Thyroid gland (tissue), 4 donors: ENCODE measurements at regions not wholly inside any gene's neighbourhood (a gene's known extent, or its start where the extent isn't known, plus 50 kb on each side); places are given as distances from the start of the nearest gene placed in this dataset.

ENCODE experiments used
- DNase-seq, 2 donors: peaks; one replicate each; pipeline ENCODE4 v3.0.0-alpha.2; 2019
- H3K27ac ChIP-seq, 3 donors: fragments of 200-600 bp; sonication (generic); 1 replicate in 2 of 3; 2 replicates in 1 of 3; pipeline ENCODE4 v1.5.1; 2016 to 2019; ENCODE audit warnings: mild to moderate bottlenecking in 1 of 3, moderate library complexity in 1 of 3
- H3K27me3 ChIP-seq: fragments of 200-600 bp; sonication (generic); one replicate; pipeline ENCODE4 v1.5.1; 2019
- H3K36me3 ChIP-seq, 2 donors: fragments of 200-600 bp; sonication (generic); one replicate each; pipeline ENCODE4 v1.5.1; 2016 to 2019
- H3K4me1 ChIP-seq, 2 donors: fragments of 200-600 bp; sonication (generic); one replicate each; pipeline ENCODE4 v1.5.1; 2017 to 2019
- H3K4me3 ChIP-seq, 3 donors: fragments of 200-600 bp; sonication (generic); replicated peaks in 1 of 3; 1 replicate in 2 of 3; 2 replicates in 1 of 3; pipeline ENCODE4 v1.5.1; 2016; ENCODE audit warnings: mild to moderate bottlenecking in 1 of 3
- H3K9me3 ChIP-seq: fragments of 200-600 bp; sonication (generic); one replicate; pipeline ENCODE4 v1.5.1; 2017
- POLR2A ChIP-seq, 2 donors: fragments of 450-650 bp; IDR thresholded peaks; one replicate each; pipeline ENCODE4 v1.6.1; 2017; ENCODE audit warnings: antibody characterized with exemption in 2 of 2, mild to moderate bottlenecking in 2 of 2, moderate library complexity in 1 of 2
- WGBS, 2 donors: methylation state at CpG; one replicate each; pipeline ENCODE4 v1.1.5; 2017; 5-methylcytosine and 5-hydroxymethylcytosine counted together
- intact Hi-C: fragments of 100-400 bp; cut with DNase I; formaldehyde crosslinking; loops from one replicate; pipeline ENCODE4 v1.15.1; 2023
- TF ChIP-seq, protein P1 (sequence below), 6 experiments: fragments of 200-600 bp in 3 of 6; fragments of 450-650 bp in 3 of 6; sonication (generic) in 3 of 6; IDR thresholded peaks; one replicate each; pipeline ENCODE4 v1.5.1; 2016 to 2019; ENCODE audit warnings: antibody characterized with exemption in 6 of 6, mild to moderate bottlenecking in 2 of 6, inconsistent platforms in 1 of 6, moderate library complexity in 1 of 6

GRCh38 chr12:59453475-59453874 is 142.4 kb upstream of the SLC16A7 start:
- Histone ChIP-seq H3K4me1 (no peaks in the 10 kb centered on the region), H3K4me3 (no peak overlapping the region)
- intact Hi-C loops = no loop called here

DNA sequence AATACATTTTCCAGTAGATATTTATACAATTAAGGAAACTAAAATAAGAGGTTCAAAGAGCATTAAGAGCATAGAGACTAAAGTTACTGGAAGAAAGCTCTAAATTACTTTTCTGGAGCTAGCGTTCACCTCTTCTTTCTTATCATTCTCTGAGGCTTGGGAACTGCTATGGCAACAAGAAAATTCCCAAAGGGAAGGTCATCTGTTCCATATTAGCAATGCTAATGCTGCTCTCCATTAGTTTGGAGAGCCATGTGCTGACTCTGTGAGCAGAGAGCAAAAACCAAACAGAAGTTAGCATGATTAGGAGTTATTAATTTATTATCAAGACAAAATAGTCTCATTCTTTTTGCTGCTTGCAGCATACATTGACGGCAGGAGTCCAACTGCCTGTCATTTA is 143.1 kb upstream of the SLC16A7 start:
- DNase-seq = no peak
- no peaks in the 10 kb centered on the region for H3K9me3 ChIP-seq
- H3K4me3 ChIP-seq = no peak overlapping the region
- intact Hi-C loops = no loop called here
- H3K36me3 ChIP-seq = no peaks in the 10 kb centered on the region
- no peak for TF ChIP-seq POLR2A (IDR thresholded peaks at IDR 0.05)
- TF ChIP-seq, protein P1, sequence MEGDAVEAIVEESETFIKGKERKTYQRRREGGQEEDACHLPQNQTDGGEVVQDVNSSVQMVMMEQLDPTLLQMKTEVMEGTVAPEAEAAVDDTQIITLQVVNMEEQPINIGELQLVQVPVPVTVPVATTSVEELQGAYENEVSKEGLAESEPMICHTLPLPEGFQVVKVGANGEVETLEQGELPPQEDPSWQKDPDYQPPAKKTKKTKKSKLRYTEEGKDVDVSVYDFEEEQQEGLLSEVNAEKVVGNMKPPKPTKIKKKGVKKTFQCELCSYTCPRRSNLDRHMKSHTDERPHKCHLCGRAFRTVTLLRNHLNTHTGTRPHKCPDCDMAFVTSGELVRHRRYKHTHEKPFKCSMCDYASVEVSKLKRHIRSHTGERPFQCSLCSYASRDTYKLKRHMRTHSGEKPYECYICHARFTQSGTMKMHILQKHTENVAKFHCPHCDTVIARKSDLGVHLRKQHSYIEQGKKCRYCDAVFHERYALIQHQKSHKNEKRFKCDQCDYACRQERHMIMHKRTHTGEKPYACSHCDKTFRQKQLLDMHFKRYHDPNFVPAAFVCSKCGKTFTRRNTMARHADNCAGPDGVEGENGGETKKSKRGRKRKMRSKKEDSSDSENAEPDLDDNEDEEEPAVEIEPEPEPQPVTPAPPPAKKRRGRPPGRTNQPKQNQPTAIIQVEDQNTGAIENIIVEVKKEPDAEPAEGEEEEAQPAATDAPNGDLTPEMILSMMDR (IDR thresholded peaks at IDR 0.05) = no peak
- no peak overlapping the region for H3K27ac ChIP-seq
- no peaks in the 10 kb centered on the region for H3K4me1 ChIP-seq
- no peaks in the 10 kb centered on the region for H3K27me3 ChIP-seq
- 71 to 76% methylated on average over 2 of the region's 2 CpGs for WGBS, 2 donors

More at GRCh38 chr12:59453475-59453874, 142.4 kb upstream of the SLC16A7 start:
- TF ChIP-seq, protein P1 (IDR thresholded peaks at IDR 0.05) = no peak
- TF ChIP-seq POLR2A (IDR thresholded peaks at IDR 0.05) = no peak
- H3K27ac ChIP-seq = no peak overlapping the region
- no peaks in the 10 kb centered on the region for H3K27me3 ChIP-seq
- no peak for DNase-seq
- H3K36me3 ChIP-seq = no peaks in the 10 kb centered on the region
- H3K9me3 ChIP-seq = no peaks in the 10 kb centered on the region

DNA sequence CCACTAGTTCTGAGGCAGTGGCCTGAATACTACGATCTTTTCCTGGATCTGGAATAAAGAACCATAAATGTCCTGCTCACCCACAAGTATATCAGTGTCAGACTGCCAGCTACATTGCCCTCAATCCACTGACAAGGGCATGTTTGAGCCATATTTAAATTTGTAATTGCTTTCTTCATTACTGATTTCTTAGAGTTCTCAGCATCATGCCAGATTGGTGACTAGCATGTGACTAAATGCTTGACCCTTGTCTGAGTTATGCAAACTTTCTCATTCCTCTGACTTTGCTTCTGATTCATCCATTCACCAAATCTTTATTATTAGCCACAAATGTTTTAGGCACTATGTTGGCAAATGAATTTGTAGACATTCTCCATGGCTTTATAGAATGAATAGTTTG is 143.6 kb upstream of the SLC16A7 start:
- Histone ChIP-seq H3K36me3 (no peaks in the 10 kb centered on the region), H3K27me3 (no peaks in the 10 kb centered on the region), H3K27ac (no peak overlapping the region), H3K4me3 (no peak overlapping the region), H3K4me1 (no peaks in the 10 kb centered on the region), H3K9me3 (no peaks in the 10 kb centered on the region)
- DNase-seq = no peak
- intact Hi-C loops = no loop called here
- TF ChIP-seq, protein P1 (IDR thresholded peaks at IDR 0.05) = no peak
- 78 to 82% methylated on average over 1 of the region's 1 CpG for WGBS, 2 donors

GRCh38 chr12:59446116-59446515 is 149.7 kb upstream of the SLC16A7 start:
- Histone ChIP-seq H3K4me3 (no peak overlapping the region), H3K9me3 (no peaks in the 10 kb centered on the region), H3K27ac (no peak overlapping the region), H3K4me1 (no peaks in the 10 kb centered on the region), H3K27me3 (no peaks in the 10 kb centered on the region), H3K36me3 (no peaks in the 10 kb centered on the region)
- no peak for DNase-seq
- intact Hi-C loops = no loop called here
- 70 to 74% methylated on average over 3 of the region's 3 CpGs for WGBS, 2 donors
- TF ChIP-seq POLR2A (IDR thresholded peaks at IDR 0.05) = no peak
- TF ChIP-seq, protein P1 (IDR thresholded peaks at IDR 0.05) = no peak

DNA sequence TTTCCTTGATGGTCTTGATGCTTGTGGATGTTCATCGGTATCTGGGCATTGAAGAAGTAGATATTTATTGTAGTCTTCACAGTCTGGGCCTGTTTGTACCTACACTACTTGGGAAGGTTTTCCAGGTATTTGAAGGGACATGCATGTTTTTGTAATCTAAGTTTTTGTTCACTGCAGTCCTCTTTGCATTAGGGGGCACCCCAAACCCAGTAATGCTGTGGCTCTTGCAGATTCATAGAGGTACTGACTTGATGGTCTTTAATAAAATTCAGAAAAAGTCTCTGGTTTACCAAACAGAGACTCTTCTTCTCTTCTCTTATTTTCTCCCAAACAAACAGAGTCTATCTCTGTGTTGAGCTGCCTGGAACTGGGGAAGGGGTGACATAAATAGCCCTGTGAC is 150.9 kb upstream of the SLC16A7 start:
- Histone ChIP-seq H3K4me1 (no peaks in the 10 kb centered on the region), H3K4me3 (no peak overlapping the region), H3K27ac (no peak overlapping the region), H3K36me3 (no peaks in the 10 kb centered on the region), H3K9me3 (no peaks in the 10 kb centered on the region), H3K27me3 (no peaks in the 10 kb centered on the region)
- no peak for DNase-seq
- TF ChIP-seq, protein P1 (IDR thresholded peaks at IDR 0.05) = peak in 1 of 6 experiments; percentile 8
- TF ChIP-seq POLR2A (IDR thresholded peaks at IDR 0.05) = no peak
- intact Hi-C loops = no loop called here
- 97 to 100% methylated on average over 1 of the region's 1 CpG for WGBS, 2 donors
